Stimulated activated CD8-positive, alpha-beta memory T cell treated with anti-CD3 and anti-CD28 coated beads, Interleukin-15, amount 100 ng/mL, for 1 hour (primary cell): ENCODE measurements at regions not wholly inside any gene's neighbourhood (a gene's known extent, or its start where the extent isn't known, plus 50 kb on each side); places are given as distances from the start of the nearest gene placed in this dataset.

Experiments
- DNase-seq: peaks from one replicate; pipeline ENCODE4 v3.0.0-alpha.2; 2020; ENCODE audit warnings: low read depth

DNA sequence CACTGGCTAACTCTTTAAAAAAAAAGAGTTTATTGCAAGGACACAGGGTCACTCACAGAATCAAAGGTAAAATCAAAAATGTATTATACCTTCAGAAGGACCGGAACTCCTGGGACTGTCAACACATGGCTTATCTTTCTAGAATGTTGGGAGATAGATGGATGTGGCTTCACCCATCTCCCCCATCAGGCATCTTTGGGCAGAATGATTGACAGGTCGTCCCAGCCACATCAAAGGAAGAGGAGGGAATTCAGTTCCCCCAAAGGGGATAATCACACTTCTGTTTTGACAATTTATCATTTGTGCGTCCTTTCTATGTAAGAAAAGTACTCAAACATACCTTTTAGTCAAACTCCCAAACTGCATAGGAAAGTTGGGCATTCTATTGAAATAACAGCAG is 228.6 kb upstream of the CDH5 start:
- DNase-seq: no peak

DNA sequence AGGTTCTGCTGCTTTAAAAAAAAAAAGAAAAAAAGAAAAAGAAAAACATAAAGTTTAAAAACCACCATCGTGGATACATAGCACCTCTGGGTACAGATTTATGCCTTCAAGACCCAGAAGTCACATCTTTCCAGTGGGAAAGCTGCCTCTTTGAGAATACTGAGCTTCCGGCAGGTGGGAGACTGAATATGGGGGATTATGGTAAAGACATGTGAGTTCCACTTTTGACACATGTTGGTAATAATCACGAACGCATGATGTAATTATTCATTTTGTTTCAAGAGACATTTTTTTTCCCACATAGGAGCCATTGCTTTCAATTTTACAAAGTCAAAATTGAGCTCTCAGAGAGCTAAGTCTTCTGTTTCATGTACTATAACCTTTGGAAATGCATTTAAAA is 229.7 kb upstream of the CDH5 start:
- no peak for DNase-seq

DNA sequence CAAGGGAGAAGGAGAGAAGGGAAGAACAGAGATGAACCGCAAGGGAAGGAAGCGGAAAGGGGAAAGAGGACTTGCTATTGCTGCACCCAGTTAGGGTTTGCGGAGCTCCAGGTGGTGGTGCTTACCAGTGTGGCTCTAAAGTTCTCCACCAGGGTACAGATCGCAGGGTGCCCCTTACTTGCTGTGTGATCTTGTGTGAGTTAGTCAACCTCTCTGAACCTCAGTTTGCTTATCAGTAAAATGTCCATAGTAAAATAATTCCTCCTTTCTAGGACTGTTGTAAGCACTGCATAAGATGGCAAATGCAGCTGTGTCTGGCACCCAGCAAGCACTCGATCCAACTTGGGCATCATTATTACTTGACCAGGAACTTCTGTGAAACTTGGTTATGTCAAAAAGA is 230.7 kb upstream of the CDH5 start:
- no peak for DNase-seq

DNA sequence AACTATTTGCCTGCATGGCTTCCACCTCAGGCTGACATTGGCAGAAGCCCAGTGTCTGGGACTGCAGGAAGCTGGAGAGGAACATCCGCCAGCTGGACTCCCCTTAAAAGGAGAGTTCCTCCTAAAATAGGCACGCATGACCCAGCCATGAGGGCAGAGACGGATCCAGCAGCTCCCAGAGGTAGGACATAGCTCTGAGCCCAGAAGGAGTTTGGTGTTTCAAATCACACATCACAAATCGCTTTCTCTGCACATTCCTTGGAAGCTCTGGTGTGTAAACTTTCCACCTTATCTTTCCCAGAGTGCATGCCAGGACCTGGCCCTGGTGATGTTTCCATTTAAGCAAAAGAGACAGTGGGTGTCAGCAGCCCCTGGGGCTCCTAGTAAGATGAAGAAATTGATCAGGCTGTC is 231.1 kb upstream of the CDH5 start:
- no peak for DNase-seq

DNA sequence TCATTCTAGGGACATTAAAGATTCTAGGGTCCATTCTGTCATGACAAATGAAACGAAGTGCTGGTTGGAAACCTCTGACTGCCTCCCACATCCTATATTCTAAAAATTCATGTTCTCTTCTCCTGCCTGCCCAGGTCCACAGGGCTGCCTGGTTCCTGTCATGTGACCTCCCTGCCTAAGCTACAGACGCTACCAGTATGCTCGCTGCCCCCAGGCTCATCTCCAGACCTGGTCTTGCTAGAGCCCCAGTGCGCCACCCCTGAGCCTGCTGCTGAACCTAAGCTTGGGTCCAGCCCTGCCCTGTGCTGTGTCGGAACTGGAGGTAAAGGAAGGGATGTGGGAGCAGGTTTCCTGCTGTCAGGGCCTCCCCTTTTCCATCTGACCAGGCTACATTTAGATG is 231.6 kb upstream of the CDH5 start:
- DNase-seq: no peak

DNA sequence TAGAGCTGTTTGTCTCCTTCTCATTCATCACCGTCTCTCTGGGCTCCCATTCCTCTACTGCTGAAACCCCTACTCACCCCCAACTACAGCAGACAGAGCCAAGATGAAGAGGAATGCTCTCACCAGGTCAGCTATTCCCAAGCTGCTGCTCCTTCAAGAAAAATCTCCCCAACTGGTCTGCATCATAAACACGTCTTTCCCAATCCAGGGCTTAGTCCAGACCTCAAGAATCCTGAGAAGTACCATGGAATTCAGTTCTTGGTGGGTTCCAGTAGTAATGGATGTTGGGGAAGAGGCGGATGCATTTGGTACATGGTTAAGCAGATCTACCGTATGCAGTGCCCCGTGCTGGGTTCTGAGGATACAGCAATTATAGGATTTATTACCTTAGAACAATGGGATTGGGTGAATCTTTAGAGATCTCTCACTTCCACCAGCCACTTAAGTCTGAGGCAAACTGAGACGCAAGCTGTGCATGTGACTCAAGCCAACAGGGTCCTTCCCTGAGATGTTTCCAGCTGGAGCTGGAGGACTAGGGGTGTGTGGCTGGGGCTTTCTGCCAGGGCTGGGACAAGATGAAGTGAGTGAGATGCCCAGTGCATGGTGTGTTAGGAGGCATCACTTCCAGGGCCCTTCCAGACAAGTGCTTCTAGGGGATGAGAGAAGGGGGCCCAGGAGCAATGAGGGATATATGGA is 232.7 kb upstream of the CDH5 start:
- no peak for DNase-seq

DNA sequence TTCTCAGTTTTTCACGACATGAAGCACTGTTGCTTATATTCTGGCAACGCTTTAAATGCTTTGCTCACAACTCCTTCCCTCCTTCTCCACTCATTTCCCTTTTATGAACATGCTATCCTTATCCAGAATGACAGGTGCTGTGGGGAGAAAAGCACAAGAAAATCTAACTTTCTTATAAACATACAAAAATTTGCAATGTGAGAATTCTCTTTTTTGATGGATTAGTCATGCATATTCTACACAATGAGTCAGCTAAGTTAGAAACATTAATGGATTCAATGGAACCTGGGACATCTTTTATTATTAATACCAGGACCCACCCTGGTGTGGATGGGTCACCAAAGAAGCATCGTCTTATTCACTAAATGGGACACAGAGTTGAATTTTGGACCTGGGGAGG is 234.6 kb upstream of the CDH5 start:
- no peak for DNase-seq

DNA sequence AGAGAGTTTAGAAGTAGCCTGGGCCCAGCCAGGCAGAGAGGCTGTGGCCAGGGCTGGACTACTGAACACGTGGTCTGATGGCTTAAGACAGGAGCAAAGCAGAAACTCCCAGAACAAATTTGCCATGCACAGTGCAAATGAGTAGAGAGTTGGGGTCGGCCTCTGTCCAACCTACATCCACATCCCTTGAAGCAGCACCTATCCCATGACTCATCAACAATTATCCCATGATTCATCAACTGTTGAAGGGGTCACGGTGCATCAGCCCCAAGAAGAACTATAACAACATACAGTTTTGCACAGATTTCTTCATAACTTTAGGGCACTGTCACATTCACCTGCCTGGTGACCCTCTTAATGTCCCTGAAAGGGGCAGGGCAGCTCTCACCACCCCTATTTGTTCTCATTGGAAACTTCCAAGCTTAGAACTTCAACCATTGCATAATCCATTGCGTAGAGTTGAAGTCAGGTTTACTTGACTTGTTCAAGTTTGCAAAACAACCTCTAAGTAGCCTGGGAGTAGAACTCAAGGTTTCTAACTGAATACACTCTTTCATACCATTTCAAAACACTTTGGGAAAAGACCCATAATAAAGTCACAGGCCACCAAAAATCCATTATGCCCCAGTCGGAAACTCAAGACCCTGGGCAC is 235.2 kb upstream of the CDH5 start:
- no peak for DNase-seq

DNA sequence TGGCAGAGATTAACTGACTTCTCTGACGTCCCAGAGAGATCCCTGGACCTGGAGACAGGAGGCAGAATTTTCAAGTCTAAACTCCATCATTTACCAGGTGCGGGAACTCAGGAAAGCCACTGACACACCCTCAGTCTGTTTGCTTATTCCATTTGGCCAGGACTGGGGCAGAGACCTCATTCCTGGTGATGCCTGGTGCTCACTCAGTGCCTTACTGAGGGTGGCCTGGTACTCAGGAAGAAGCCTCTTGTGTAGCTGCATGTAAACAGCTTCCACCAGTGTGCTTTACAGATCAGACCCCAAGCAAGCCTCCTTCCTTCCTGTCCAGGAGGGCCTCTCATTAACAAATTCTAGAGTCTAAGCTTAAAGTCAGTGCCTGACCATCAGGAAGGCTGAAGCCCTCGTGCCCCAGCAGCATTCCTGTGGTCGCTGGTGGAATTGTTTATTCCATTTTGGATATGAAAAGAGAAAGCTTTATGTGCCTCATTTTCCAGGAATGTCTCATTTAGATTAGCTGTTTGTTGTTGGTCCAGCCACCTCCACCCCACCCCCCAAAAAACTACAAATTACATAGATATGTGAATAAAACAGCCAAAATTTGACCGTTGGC is 236.1 kb upstream of the CDH5 start:
- no peak for DNase-seq

DNA sequence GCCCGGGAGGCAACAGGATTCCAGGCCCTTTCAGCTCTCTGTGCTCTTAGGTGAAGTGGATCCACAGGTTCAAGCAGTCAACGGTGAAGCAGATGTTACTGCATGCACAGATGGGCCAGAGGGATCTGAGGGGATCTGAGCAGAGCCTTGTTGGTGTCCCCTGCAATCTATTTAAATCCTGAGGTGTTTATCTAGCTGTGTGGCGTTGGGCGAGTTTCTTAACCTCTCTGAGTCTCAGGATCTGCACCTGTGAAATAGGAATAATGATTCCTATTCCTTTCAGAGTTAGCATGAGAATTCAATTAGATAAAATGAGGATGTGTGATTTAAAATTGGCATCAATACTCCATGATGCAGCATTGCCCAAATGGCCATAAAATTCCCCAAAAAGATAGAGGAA is 237.3 kb upstream of the CDH5 start:
- no peak for DNase-seq

DNA sequence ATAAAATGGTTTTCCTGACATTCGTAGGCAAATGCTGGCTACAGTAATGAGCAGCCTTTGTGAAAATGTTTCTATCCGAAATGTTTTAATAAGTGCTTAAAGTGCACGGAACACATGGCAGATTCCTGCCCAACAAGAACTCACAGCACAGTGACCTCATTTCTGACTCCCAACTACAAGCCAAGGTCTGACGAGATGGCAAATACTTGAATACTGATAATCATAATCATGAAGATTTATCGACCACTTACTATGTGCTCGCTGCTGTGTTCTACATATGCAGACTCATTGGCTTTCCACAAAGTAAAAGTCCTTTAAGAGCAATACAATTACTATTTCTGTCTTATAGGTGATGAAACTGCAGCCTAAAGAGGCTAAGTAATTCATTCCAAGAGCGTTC is 238.1 kb upstream of the CDH5 start:
- no peak for DNase-seq

DNA sequence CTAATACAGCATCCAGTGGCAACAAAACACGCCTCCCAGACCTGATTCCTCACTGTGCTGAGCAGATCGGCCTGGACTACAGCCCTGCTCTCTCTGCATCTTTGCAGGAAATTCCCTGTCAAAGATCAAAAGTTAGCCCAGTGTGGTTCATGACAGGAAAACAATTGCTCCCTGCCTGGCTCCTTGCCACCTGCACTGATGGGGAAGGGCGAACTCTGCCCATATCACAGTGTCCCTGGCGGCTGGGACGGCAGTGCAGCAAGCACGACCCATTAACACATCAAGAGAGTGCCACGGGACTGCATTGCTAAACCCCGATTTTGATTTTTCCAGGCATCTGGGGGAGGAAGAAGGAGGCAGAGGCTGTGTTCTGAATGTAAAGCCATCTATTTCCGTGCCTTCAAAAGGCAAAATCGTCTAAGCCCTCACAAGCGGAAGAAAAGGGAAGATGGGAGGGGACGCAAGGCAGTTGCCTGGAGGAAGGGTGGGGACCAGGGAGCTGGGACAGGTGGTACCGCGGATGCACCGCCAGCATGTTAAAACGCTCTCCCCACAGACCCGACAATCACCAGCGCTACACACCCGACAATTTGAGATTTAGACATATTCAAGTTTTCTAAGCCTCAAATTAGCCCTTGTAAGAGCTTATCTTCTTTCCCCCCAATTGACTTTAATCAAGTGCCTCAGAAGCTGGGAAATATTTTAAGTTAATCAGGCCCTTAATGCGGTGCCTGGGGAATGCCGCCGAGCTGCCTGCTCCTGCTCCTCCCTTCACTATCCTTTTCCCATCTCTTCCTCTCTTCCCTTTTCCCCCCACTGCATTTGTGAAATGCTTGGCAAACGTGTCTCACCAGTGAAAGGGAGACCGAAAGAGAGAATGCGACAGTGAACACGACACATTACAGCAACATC is 238.8 kb upstream of the CDH5 start:
- DNase-seq: no peak

DNA sequence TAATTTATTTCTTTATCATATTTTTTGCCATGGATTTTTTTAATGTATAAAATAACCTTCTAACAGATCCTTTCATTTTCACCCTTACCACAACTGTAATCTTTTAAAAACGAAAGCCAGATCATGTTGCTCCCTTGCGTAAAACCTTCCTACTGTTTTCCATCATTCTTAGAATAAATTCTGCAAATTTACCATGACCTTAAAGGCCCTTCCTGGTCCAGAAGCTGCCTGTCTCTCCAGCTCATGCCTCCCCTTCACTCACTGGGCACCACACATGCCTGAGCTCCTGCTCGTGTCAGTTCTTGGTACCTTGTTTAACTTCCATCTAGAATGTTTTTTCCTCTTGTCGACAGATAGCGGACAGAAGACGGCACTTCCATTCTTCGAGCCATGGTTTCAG is 245.0 kb upstream of the CDH5 start:
- no peak for DNase-seq

DNA sequence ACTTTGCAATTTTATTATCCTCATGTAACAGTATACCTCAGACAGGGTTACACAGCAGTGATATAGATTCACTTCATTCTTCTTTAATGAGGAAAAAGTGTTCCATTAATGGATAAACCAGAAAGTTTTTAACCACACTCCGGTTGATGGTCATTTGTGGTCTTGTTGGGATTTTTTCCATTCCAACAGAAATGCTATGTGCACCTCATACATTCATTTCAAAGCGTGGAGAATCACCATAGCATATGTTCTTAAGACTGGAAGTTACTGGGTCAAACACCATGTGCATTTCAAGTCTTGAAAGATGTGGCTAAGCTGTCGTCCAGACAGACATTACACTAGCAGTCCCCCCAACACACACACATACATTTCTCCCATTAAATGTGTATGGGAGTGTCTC is 245.8 kb upstream of the CDH5 start:
- DNase-seq: no peak

DNA sequence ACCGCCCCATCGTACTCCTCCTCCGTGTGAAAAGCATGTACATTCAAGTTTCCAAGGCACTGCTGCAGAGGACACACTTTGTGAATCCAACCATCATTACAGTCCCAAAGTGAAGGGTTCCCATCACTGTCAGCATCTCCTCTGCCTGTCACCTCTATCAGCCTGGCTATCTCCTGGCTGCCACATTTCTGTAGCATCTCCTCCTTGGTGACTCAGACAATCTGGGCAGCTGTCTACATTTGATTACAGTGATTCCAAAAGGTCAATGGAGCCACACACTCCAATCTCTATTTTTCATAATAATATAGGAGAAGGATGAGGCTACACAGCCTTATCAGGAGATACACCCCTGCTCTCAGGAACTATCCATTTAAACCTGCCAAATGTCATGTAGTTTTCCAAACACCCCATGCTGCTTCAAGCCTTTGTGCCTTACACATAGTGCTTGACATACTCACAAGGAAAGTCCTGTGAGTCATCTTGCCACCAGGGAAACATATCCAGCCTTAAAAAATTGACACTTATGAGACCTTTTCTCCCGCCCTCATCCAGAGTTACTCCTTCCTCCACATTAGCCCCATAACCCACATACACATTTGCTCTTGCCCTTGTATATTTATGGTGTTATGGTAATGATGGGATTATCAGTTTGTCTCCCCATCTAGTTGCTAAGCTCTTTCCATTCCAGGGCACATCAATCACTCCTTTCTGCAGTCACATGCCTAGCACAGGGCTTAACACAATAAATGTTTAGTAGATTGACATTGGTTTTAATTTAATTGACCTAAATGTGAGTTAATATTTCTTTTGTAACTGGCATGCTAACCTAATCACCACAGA is 250.1 kb upstream of the CDH5 start:
- no peak for DNase-seq

DNA sequence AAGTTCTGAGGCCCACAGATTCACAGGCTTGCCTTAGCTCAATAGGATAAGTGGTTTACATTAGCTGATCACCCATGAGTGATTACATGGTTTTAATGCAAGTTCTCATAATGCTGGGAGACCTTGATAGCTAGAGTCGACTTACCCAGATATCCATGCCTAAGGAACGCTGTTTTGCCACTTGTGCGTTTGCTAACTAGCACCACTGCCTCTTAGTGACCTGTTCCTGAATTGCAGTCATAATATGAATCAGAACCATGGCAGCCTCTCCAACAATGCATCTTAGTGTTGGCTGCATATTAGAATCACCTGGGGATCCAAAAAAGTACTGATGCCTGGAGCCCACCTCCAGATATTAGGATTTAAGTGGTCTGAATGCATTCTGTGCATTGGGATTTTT is 251.1 kb upstream of the CDH5 start:
- DNase-seq: no peak

DNA sequence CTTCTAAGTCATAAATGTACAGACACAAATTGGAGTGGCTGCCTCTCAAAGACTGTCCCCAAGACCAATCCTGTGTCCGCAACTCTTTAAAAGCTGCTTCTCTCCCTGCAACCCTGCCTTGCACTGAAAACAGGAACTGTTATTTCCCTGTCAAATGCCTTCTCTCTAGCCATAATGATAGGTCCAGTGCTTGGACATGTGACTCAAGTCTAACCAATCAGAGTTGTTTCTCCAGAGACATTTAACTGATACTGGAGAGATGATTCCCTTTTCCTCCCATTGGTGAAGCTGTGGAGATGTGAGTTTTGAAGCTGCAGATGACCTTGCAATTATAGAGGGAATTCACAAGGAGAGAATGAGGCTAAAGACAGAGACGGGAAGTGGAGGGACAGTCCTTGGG is 253.3 kb upstream of the CDH5 start:
- DNase-seq: no peak

DNA sequence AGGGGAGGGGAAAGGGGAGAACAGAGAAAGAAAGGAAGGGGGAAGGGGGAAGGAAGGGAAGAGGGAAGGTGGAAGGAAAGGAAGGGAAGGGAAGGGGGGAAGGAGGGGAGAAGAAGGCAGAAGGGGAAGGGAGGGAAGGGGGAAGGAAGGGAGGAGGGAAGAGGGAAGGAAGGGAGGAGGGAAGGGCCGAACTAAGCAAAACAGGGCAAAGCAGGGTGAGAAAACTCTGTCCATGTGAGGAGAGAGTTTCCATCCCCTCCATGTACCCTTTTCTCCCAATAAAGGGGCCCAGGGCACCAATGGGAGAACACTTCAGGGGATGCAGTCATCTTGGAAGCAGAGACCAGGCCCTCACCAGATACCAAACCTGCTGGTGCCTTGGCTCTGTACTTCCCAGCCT is 256.8 kb upstream of the CDH5 start:
- no peak for DNase-seq

DNA sequence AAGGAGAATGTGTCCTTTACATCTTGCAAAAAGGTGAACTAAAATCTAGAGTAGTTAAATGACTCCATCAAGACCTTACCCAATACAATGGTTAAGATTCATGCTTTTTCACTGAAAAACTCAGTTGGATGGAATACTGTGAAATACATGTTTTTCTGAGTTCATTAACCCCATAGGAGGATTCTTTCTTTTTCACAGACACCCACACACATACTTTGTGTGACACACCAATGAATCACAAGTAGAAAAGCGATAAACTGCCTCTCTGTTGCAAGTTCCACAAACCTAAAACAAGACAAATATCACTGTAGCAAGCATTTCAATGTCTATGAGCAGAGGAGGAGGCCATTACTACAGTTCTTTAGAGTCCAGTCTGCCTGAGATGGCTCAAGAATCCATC is 258.8 kb upstream of the CDH5 start:
- DNase-seq: no peak

DNA sequence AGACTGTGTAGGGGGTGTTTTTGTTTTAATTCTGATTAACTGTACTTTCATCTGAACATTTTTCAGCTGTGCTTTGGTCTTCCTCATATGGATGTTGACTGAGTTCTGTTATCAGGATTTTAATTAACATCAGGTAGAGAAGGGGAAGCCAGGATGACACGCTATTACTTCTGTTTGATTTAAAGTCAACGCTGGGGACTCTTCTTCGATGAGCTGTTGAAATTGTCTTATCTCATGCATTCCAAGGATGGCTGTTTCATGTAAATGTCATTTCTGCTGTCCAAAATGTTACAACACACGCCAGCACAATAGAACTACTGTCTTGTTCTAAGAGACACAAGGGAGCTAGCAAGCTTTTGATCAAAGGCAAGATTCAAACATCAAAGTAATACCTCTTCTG is 263.3 kb upstream of the CDH5 start:
- no peak for DNase-seq

DNA sequence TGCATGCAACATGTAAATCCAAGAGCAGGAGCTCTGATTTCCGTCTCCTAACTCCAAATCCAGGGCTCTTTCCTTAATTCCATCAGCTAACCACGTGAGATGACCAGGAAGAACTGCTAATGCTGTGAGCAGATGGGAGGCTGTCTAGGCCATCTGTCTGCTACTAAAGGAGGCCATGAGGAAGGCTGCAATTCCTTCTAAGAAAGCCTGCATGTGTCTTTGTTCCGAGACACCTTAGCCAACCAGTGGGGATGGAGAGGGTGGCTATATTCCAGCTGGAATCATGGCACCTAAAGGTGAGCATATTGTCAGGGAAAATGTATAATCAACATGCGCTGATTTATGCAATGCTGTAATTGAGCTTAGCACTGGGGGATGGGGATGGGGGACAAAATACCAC is 267.2 kb upstream of the CDH5 start:
- no peak for DNase-seq

DNA sequence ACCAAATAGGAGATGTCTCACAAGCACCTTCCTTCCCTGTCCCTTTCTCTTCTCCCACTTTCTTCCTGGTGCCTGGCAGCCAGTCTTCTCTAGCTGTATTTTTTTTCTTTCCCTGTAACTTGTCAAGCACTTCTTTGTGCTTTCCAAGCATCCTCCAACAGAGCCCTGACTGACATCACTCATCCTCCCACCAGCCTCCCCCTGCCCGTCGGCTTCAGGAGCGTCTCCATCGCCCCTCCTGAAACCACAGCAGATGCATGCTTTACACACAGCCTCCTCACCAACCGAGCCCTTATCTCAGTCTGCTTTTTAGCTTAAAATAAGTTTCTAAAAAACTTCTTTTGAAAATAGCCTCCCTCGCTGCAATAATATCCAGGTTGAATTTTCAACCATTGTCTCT is 268.7 kb upstream of the CDH5 start:
- no peak for DNase-seq
